ENCODE measurements at regions not wholly inside any gene's neighbourhood (a gene's known extent, or its start where the extent isn't known, plus 50 kb on each side); places are given as distances from the start of the nearest gene placed in this dataset.

DNA sequence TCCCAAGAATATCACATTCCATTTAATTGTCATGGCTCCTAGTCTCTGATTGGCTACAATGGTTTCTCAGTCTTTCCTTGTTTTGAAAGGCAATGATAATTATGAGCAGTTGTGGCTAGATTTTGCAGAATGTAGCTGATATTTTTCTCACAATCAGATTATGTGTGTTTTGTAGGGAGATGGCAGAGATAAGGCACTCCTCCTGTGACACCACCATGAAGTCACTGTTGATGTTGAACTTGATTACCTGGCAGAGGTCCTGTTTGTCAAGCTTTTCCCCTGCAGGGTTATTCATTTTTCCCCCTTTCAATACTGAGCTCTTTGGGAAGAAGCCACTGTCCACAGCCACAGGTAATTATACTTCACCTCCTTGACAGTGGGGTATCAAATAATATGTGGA, 602.9 kb upstream of the PFKP start:
- no peak overlapping the region for H3K4me3 ChIP-seq
- no peak overlapping the region for H3K4me3 Mint-ChIP-seq
- H3K36me3 ChIP-seq (ENCODE audit: insufficient read depth): no peaks in the 10 kb centered on the region
- H3K27ac Mint-ChIP-seq: no peak overlapping the region
- no peaks in the 10 kb centered on the region for H3K4me1 ChIP-seq (ENCODE audit: insufficient read depth)
- H3K27me3 ChIP-seq (ENCODE audit: insufficient read depth): no peaks in the 10 kb centered on the region
- TF ChIP-seq, protein P1, sequence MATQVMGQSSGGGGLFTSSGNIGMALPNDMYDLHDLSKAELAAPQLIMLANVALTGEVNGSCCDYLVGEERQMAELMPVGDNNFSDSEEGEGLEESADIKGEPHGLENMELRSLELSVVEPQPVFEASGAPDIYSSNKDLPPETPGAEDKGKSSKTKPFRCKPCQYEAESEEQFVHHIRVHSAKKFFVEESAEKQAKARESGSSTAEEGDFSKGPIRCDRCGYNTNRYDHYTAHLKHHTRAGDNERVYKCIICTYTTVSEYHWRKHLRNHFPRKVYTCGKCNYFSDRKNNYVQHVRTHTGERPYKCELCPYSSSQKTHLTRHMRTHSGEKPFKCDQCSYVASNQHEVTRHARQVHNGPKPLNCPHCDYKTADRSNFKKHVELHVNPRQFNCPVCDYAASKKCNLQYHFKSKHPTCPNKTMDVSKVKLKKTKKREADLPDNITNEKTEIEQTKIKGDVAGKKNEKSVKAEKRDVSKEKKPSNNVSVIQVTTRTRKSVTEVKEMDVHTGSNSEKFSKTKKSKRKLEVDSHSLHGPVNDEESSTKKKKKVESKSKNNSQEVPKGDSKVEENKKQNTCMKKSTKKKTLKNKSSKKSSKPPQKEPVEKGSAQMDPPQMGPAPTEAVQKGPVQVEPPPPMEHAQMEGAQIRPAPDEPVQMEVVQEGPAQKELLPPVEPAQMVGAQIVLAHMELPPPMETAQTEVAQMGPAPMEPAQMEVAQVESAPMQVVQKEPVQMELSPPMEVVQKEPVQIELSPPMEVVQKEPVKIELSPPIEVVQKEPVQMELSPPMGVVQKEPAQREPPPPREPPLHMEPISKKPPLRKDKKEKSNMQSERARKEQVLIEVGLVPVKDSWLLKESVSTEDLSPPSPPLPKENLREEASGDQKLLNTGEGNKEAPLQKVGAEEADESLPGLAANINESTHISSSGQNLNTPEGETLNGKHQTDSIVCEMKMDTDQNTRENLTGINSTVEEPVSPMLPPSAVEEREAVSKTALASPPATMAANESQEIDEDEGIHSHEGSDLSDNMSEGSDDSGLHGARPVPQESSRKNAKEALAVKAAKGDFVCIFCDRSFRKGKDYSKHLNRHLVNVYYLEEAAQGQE (IDR thresholded peaks at IDR 0.05; ENCODE audit: unreplicated experiment): no peak
- TF ChIP-seq, protein P2, sequence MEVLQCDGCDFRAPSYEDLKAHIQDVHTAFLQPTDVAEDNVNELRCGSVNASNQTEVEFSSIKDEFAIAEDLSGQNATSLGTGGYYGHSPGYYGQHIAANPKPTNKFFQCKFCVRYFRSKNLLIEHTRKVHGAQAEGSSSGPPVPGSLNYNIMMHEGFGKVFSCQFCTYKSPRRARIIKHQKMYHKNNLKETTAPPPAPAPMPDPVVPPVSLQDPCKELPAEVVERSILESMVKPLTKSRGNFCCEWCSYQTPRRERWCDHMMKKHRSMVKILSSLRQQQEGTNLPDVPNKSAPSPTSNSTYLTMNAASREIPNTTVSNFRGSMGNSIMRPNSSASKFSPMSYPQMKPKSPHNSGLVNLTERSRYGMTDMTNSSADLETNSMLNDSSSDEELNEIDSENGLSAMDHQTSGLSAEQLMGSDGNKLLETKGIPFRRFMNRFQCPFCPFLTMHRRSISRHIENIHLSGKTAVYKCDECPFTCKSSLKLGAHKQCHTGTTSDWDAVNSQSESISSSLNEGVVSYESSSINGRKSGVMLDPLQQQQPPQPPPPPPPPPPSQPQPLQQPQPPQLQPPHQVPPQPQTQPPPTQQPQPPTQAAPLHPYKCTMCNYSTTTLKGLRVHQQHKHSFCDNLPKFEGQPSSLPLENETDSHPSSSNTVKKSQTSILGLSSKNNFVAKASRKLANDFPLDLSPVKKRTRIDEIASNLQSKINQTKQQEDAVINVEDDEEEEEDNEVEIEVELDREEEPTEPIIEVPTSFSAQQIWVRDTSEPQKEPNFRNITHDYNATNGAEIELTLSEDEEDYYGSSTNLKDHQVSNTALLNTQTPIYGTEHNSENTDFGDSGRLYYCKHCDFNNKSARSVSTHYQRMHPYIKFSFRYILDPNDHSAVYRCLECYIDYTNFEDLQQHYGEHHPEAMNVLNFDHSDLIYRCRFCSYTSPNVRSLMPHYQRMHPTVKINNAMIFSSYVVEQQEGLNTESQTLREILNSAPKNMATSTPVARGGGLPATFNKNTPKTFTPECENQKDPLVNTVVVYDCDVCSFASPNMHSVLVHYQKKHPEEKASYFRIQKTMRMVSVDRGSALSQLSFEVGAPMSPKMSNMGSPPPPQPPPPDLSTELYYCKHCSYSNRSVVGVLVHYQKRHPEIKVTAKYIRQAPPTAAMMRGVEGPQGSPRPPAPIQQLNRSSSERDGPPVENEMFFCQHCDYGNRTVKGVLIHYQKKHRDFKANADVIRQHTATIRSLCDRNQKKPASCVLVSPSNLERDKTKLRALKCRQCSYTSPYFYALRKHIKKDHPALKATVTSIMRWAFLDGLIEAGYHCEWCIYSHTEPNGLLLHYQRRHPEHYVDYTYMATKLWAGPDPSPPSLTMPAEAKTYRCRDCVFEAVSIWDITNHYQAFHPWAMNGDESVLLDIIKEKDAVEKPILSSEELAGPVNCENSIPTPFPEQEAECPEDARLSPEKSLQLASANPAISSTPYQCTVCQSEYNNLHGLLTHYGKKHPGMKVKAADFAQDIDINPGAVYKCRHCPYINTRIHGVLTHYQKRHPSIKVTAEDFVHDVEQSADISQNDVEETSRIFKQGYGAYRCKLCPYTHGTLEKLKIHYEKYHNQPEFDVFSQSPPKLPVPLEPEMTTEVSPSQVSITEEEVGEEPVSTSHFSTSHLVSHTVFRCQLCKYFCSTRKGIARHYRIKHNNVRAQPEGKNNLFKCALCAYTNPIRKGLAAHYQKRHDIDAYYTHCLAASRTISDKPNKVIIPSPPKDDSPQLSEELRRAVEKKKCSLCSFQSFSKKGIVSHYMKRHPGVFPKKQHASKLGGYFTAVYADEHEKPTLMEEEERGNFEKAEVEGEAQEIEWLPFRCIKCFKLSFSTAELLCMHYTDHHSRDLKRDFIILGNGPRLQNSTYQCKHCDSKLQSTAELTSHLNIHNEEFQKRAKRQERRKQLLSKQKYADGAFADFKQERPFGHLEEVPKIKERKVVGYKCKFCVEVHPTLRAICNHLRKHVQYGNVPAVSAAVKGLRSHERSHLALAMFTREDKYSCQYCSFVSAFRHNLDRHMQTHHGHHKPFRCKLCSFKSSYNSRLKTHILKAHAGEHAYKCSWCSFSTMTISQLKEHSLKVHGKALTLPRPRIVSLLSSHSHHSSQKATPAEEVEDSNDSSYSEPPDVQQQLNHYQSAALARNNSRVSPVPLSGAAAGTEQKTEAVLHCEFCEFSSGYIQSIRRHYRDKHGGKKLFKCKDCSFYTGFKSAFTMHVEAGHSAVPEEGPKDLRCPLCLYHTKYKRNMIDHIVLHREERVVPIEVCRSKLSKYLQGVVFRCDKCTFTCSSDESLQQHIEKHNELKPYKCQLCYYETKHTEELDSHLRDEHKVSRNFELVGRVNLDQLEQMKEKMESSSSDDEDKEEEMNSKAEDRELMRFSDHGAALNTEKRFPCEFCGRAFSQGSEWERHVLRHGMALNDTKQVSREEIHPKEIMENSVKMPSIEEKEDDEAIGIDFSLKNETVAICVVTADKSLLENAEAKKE (CRISPR knock-in tag; IDR thresholded peaks at IDR 0.05): no peak
- TF ChIP-seq, protein P3, sequence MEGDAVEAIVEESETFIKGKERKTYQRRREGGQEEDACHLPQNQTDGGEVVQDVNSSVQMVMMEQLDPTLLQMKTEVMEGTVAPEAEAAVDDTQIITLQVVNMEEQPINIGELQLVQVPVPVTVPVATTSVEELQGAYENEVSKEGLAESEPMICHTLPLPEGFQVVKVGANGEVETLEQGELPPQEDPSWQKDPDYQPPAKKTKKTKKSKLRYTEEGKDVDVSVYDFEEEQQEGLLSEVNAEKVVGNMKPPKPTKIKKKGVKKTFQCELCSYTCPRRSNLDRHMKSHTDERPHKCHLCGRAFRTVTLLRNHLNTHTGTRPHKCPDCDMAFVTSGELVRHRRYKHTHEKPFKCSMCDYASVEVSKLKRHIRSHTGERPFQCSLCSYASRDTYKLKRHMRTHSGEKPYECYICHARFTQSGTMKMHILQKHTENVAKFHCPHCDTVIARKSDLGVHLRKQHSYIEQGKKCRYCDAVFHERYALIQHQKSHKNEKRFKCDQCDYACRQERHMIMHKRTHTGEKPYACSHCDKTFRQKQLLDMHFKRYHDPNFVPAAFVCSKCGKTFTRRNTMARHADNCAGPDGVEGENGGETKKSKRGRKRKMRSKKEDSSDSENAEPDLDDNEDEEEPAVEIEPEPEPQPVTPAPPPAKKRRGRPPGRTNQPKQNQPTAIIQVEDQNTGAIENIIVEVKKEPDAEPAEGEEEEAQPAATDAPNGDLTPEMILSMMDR (conservative IDR thresholded peaks at IDR 0.05; ENCODE audit: low read depth in 2 of 2): no peak
- no peak for TF ChIP-seq EZH2 (IDR thresholded peaks at IDR 0.05; ENCODE audit: low read depth, unreplicated experiment)
- TF ChIP-seq CREB1 (CRISPR knock-in tag; IDR thresholded peaks at IDR 0.05; ENCODE audit: low read depth): no peak
- no peak overlapping the region for H2AFZ ChIP-seq
- H3K4me1 Mint-ChIP-seq: 0 out of 3 replicates have a peak, but pooled peaks cover 2% of the 10 kb centered on the region
- no peak overlapping the region for H3K4me2 ChIP-seq
- H3K9me3 Mint-ChIP-seq: peaks cover 19% of the 10 kb centered on the region
- no peaks in the 10 kb centered on the region for H4K20me1 ChIP-seq (replicated peaks; ENCODE audit: insufficient read depth)
- no peaks in the 10 kb centered on the region for H3K79me2 ChIP-seq (replicated peaks; ENCODE audit: insufficient read depth)
- ATAC-seq (no peak), DNase-seq (ENCODE audit: low spot score) (no peak)
- H3K27ac ChIP-seq (ENCODE audit: low read depth): no peak overlapping the region
- H3K9me2 ChIP-seq (ENCODE audit: insufficient read depth): 0 out of 2 replicates have a peak, but pooled peaks cover 3% of the 10 kb centered on the region
- no peaks in the 10 kb centered on the region for H3K27me3 Mint-ChIP-seq (ENCODE audit: insufficient read depth, low read depth, poor library complexity)
- H3K36me3 Mint-ChIP-seq (ENCODE audit: low read depth): peaks cover 13% of the 10 kb centered on the region; the same call in 2 of the 3 replicates
- H3F3A ChIP-seq (replicated peaks; ENCODE audit: low read depth): no peaks in the 10 kb centered on the region
